ENCODE measurements at regions not wholly inside any gene's neighbourhood (a gene's known extent, or its start where the extent isn't known, plus 50 kb on each side); places are given as distances from the start of the nearest gene placed in this dataset.

- TF ChIP-seq CTCF (IDR thresholded peaks at IDR 0.05) (no peak), POLR2A (IDR thresholded peaks at IDR 0.05) (no peak)
Measured at GRCh38 chr12:98235301-98235700, 280.1 kb upstream of the TMPO start.

Data from adrenal gland (tissue), 5 donors.